HEK293T (cell line): ENCODE measurements at regions not wholly inside any gene's neighbourhood (a gene's known extent, or its start where the extent isn't known, plus 50 kb on each side); places are given as distances from the start of the nearest gene placed in this dataset.

Experiments used
- ARNT ChIP-seq: fragments of 450-650 bp; IDR thresholded peaks from 2 replicates; pipeline ENCODE4 v1.6.1; 2017; ENCODE audit warnings: mild to moderate bottlenecking
- BHLHE40 ChIP-seq: fragments of 450-650 bp; IDR thresholded peaks from 2 replicates; pipeline ENCODE4 v1.6.1; 2016; ENCODE audit warnings: mild to moderate bottlenecking, moderate library complexity, borderline replicate concordance
- CTBP1 ChIP-seq: fragments of 450-650 bp; IDR thresholded peaks from 2 replicates; pipeline ENCODE4 v1.6.1; 2016; ENCODE audit warnings: borderline replicate concordance
- FOXA1 ChIP-seq: fragments of 450-650 bp; IDR thresholded peaks from 2 replicates; pipeline ENCODE4 v1.6.1; 2016; ENCODE audit warnings: mild to moderate bottlenecking
- FOXK2 ChIP-seq: fragments of 450-650 bp; IDR thresholded peaks from 2 replicates; pipeline ENCODE4 v1.6.1; 2016; ENCODE audit warnings: mild to moderate bottlenecking
- FOXM1 ChIP-seq: fragments of 450-650 bp; IDR thresholded peaks from 2 replicates; pipeline ENCODE4 v1.6.1; 2017; ENCODE audit warnings: mild to moderate bottlenecking, borderline replicate concordance
- HDGF ChIP-seq: fragments of 450-650 bp; IDR thresholded peaks from 2 replicates; pipeline ENCODE4 v1.6.1; 2017; ENCODE audit warnings: antibody characterized with exemption, borderline replicate concordance
- L3MBTL2 ChIP-seq: fragments of 450-650 bp; conservative IDR thresholded peaks from 2 replicates; pipeline ENCODE4 v1.6.1; 2016; ENCODE audit warnings: mild to moderate bottlenecking
- SP1 ChIP-seq: fragments of 450-650 bp; IDR thresholded peaks from 2 replicates; pipeline ENCODE4 v1.6.1; 2017
- TARDBP ChIP-seq: fragments of 450-650 bp; IDR thresholded peaks from 2 replicates; pipeline ENCODE4 v1.6.1; 2016
- ZNF384 ChIP-seq: fragments of 450-650 bp; IDR thresholded peaks from 2 replicates; pipeline ENCODE4 v1.6.1; 2016

- TF ChIP-seq ZNF384 = no peak
- TF ChIP-seq TARDBP = no peak
- no peak for TF ChIP-seq FOXK2
- TF ChIP-seq BHLHE40 = no peak
- TF ChIP-seq SP1 = no peak
- TF ChIP-seq FOXA1 = no peak
- no peak for TF ChIP-seq CTBP1
- TF ChIP-seq HDGF = no peak
- TF ChIP-seq ARNT = no peak
- no peak for TF ChIP-seq L3MBTL2
- no peak for TF ChIP-seq FOXM1
These were observed 251.1 kb upstream of the CD180 start for GRCh38 chr5:67447732-67448131.
